ENCODE measurements at regions not wholly inside any gene's neighbourhood (a gene's known extent, or its start where the extent isn't known, plus 50 kb on each side); places are given as distances from the start of the nearest gene placed in this dataset.

DNA sequence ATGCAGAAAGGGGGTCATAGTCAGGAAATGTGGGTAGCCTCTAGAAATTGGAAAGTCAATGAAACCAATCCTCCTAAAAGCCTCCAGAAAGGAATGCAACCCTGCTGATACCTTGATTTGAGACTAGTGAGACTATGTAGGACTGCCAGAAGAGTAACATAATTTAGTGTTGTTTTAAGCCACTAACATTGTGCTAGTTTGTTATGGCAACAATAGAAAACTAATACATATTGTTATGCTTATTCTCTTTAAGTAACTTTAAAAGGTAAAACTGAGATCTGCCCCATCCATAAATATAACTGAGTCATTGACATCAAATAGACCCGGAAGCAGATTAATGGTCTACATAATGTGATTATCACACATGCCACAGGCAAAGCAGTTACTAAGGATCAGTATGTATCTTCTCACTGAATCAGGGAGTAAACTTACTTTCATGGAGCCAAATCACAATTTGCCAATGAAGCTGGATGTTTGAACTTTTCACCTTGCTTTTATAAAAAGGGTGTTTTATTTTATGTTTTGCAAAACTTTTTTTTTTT lies 146.4 kb upstream of the TMEM106B start:
- intact Hi-C loops (cut with micrococcal nuclease): loop anchor here in 1 of 2 donors (10.0 kb wide), 2 partner anchors 150 to 260 kb away; partner anchors contain the start of gene TMEM106B
- no CpG with 5 or more reads among the region's 1 CpG for WGBS (ENCODE audit: insufficient coverage)
- Mint-ChIP-seq H3K4me3 (no peak overlapping the region), H3K4me1 (peaks cover 14% of the 10 kb centered on the region), H3K9me3 (peaks cover 0 to under 1% (median 0%) of the 10 kb centered on the region in 7 donors), H3K27ac (no peak overlapping the region), H3K27me3 (ENCODE audit: low read depth in 3 of 3) (peaks cover 0 to 2% (median under 1%) of the 10 kb centered on the region in 3 donors), H3K36me3 (no peaks in the 10 kb centered on the region)
- H3K27ac ChIP-seq (ENCODE audit: low read depth in 1 of 2, low read length in 2 of 2): no peak overlapping the region
- TF ChIP-seq, protein P1, sequence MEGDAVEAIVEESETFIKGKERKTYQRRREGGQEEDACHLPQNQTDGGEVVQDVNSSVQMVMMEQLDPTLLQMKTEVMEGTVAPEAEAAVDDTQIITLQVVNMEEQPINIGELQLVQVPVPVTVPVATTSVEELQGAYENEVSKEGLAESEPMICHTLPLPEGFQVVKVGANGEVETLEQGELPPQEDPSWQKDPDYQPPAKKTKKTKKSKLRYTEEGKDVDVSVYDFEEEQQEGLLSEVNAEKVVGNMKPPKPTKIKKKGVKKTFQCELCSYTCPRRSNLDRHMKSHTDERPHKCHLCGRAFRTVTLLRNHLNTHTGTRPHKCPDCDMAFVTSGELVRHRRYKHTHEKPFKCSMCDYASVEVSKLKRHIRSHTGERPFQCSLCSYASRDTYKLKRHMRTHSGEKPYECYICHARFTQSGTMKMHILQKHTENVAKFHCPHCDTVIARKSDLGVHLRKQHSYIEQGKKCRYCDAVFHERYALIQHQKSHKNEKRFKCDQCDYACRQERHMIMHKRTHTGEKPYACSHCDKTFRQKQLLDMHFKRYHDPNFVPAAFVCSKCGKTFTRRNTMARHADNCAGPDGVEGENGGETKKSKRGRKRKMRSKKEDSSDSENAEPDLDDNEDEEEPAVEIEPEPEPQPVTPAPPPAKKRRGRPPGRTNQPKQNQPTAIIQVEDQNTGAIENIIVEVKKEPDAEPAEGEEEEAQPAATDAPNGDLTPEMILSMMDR (IDR thresholded peaks at IDR 0.05): no peak
- no peak for DNase-seq
- no peaks in the 10 kb centered on the region for H4K20me1 ChIP-seq (ENCODE audit: insufficient read depth, low read length)
- H2AFZ ChIP-seq (ENCODE audit: insufficient read depth, low read depth, low read length, poor library complexity, severe bottlenecking): no peak overlapping the region
- no peak overlapping the region for H3K4me3 ChIP-seq (replicated peaks in 1 of 3; ENCODE audit: low read depth in 2 of 3, low read length in 3 of 3)
- no peaks in the 10 kb centered on the region for H3K36me3 ChIP-seq (replicated peaks in 1 of 2; ENCODE audit: control insufficient read depth in 1 of 2, insufficient read depth in 2 of 2, low read length in 2 of 2)
- H3K9me3 ChIP-seq (replicated peaks in 1 of 2; ENCODE audit: control insufficient read depth in 1 of 2, insufficient read depth in 1 of 2, low read length in 2 of 2): no peaks in the 10 kb centered on the region
- no peaks in the 10 kb centered on the region for H3K79me2 ChIP-seq (ENCODE audit: insufficient read depth, low read length)
- no peaks in the 10 kb centered on the region for H3K27me3 ChIP-seq (ENCODE audit: control insufficient read depth in 2 of 2, insufficient read depth in 2 of 2, low read length in 2 of 2)
- no peak overlapping the region for H3K9ac ChIP-seq (ENCODE audit: insufficient read depth, low read length, poor library complexity, severe bottlenecking)
- no peak overlapping the region for H3K4me2 ChIP-seq (replicated peaks; ENCODE audit: extremely low read depth, low read length, poor library complexity, severe bottlenecking)
- peaks cover 0 to 2% of the 10 kb centered on the region in 2 donors for H3K4me1 ChIP-seq (ENCODE audit: control insufficient read depth in 1 of 2, insufficient read depth in 2 of 2, low read length in 2 of 2)

DNA sequence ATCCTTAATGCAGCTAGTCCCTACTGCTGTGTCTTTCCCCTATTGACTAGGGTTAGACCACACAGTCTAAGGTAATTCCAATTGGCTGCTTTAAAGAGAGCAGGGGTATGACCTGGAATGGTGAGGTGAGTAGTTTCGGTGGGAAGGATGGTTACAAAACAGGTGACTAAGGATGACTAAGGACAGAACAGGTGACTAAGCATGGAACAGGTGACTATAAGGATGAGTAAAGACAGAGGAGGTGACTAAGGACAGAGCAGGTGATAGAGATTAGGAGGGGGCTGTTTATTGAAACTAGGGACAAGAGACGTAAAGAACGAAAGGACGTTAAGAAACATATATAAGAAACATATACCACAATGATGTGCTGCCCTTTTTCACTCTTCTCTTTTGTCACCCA lies 145.1 kb upstream of the TMEM106B start:
- Histone ChIP-seq H3K4me1 (ENCODE audit: control insufficient read depth in 1 of 2, insufficient read depth in 2 of 2, low read length in 2 of 2) (peaks cover 0 to 2% of the 10 kb centered on the region in 2 donors), H3K9ac (ENCODE audit: insufficient read depth, low read length, poor library complexity, severe bottlenecking) (no peak overlapping the region), H3K27me3 (ENCODE audit: control insufficient read depth in 2 of 2, insufficient read depth in 2 of 2, low read length in 2 of 2) (no peaks in the 10 kb centered on the region), H3K79me2 (ENCODE audit: insufficient read depth, low read length) (no peaks in the 10 kb centered on the region), H3K4me3 (replicated peaks in 1 of 3; ENCODE audit: low read depth in 2 of 3, low read length in 3 of 3) (no peak overlapping the region), H3K27ac (ENCODE audit: low read depth in 1 of 2, low read length in 2 of 2) (no peak overlapping the region), H3K9me3 (replicated peaks in 1 of 2; ENCODE audit: control insufficient read depth in 1 of 2, insufficient read depth in 1 of 2, low read length in 2 of 2) (no peaks in the 10 kb centered on the region), H4K20me1 (ENCODE audit: insufficient read depth, low read length) (no peaks in the 10 kb centered on the region), H3K36me3 (replicated peaks in 1 of 2; ENCODE audit: control insufficient read depth in 1 of 2, insufficient read depth in 2 of 2, low read length in 2 of 2) (no peaks in the 10 kb centered on the region), H2AFZ (ENCODE audit: insufficient read depth, low read depth, low read length, poor library complexity, severe bottlenecking) (no peak overlapping the region), H3K4me2 (replicated peaks; ENCODE audit: extremely low read depth, low read length, poor library complexity, severe bottlenecking) (no peak overlapping the region)
- TF ChIP-seq, protein P1 (IDR thresholded peaks at IDR 0.05): no peak
- DNase-seq: peak in 1 of 3 donors; percentile 41
- peaks cover 0 to 2% (median 0%) of the 10 kb centered on the region in 3 donors for H3K27me3 Mint-ChIP-seq (ENCODE audit: low read depth in 3 of 3)
- no peaks in the 10 kb centered on the region for H3K36me3 Mint-ChIP-seq
- WGBS (ENCODE audit: insufficient coverage): 78% methylated on average over 1 of the region's 4 CpGs
- intact Hi-C loops (cut with micrococcal nuclease): loop anchor here in 1 of 2 donors (10.0 kb wide), 2 partner anchors 149 to 259 kb away; partner anchors contain the start of gene TMEM106B
- no peaks in the 10 kb centered on the region for H3K9me3 Mint-ChIP-seq
- H3K27ac Mint-ChIP-seq: peak overlapping the region in 4 of 7 donors; percentile 12 to 83 (median 56)
- no peak overlapping the region for H3K4me3 Mint-ChIP-seq
- H3K4me1 Mint-ChIP-seq: peaks cover 14% of the 10 kb centered on the region
